Epidermal melanocyte (primary cell): ENCODE measurements at regions not wholly inside any gene's neighbourhood (a gene's known extent, or its start where the extent isn't known, plus 50 kb on each side); places are given as distances from the start of the nearest gene placed in this dataset.
"Not testable (repeated sequence)": the region's sequence is repeated elsewhere in the genome, so short reads cannot be mapped to it uniquely, and the experiment has no call there.

Source experiments
- DNase-seq: peaks from one replicate; pipeline ENCODE4 v3.0.0; 2011; ENCODE audit warnings: low spot score; ENCODE audit not compliant: insufficient read length

GRCh38 chr6:782141-782540 lies 89.2 kb upstream of the EXOC2 start:
- DNase-seq: no peak

GRCh38 chr6:781350-781961 lies 88.5 kb upstream of the EXOC2 start:
- no peak for DNase-seq

GRCh38 chr6:780706-781105 lies 87.8 kb upstream of the EXOC2 start:
- no peak for DNase-seq

- no peak for DNase-seq
These were observed 84.0 kb upstream of the EXOC2 start for GRCh38 chr6:776951-777350.

GRCh38 chr6:776528-776931 lies 83.6 kb upstream of the EXOC2 start:
- no peak for DNase-seq

GRCh38 chr6:775863-776262 lies 82.9 kb upstream of the EXOC2 start:
- DNase-seq: no peak

- DNase-seq: not testable (repeated sequence)
These were observed 78.7 kb upstream of the EXOC2 start for GRCh38 chr6:771683-772082.

- no peak for DNase-seq
These were observed 75.0 kb upstream of the EXOC2 start for GRCh38 chr6:767755-768512.

- DNase-seq: no peak
These were observed 73.7 kb upstream of the EXOC2 start for GRCh38 chr6:766625-767024.

- no peak for DNase-seq
These were observed 69.1 kb upstream of the EXOC2 start for GRCh38 chr6:761997-762396.

- DNase-seq: no peak
These were observed 68.3 kb upstream of the EXOC2 start for GRCh38 chr6:760982-761955.

- no peak for DNase-seq
These were observed 66.8 kb upstream of the EXOC2 start for GRCh38 chr6:759729-760128.

- DNase-seq: no peak
These were observed 63.3 kb upstream of the EXOC2 start for GRCh38 chr6:756224-756623.

- no peak for DNase-seq
These were observed 61.3 kb upstream of the EXOC2 start for GRCh38 chr6:754202-754601.

- no peak for DNase-seq
These were observed 60.5 kb upstream of the EXOC2 start for GRCh38 chr6:753486-753885.

GRCh38 chr6:752438-752837 lies 59.5 kb upstream of the EXOC2 start:
- DNase-seq: no peak

GRCh38 chr6:751765-752164 lies 58.8 kb upstream of the EXOC2 start:
- DNase-seq: no peak

- no peak for DNase-seq
These were observed 55.0 kb upstream of the EXOC2 start for GRCh38 chr6:747921-748320.

GRCh38 chr6:747028-747427 lies 54.1 kb upstream of the EXOC2 start:
- DNase-seq: no peak

- DNase-seq: no peak
These were observed 51.9 kb upstream of the EXOC2 start for GRCh38 chr6:744666-745353.

- DNase-seq: no peak
These were observed 50.6 kb upstream of the EXOC2 start for GRCh38 chr6:743320-744096.
